Posterior vena cava (tissue), 2 donors: ENCODE measurements at regions not wholly inside any gene's neighbourhood (a gene's known extent, or its start where the extent isn't known, plus 50 kb on each side); places are given as distances from the start of the nearest gene placed in this dataset.
A peak's percentile ranks its signal among the peaks of the same experiment; 100 is the strongest.

Source experiments
- DNase-seq: peaks from one replicate; pipeline ENCODE4 v3.0.0-alpha.2; 2020; ENCODE audit warnings: low spot score
- intact Hi-C, 2 donors: fragments of 100-400 bp; cut with DNase I; formaldehyde crosslinking; loops; one replicate each; pipeline versions ENCODE4 v1.14.1 to v1.14.2; 2022 to 2023
- donor health status: DM: yes; HTN: yes; CAD: no.
- donor health status: DM: yes; HTN: yes; CAD: no.

GRCh38 chr18:22604390-22604985 lies 186.8 kb upstream of the CTAGE1 start:
- peak; percentile 91 for DNase-seq
- intact Hi-C loops, result no loop called here

- DNase-seq, result no peak
- intact Hi-C loops, result no loop called here
These were observed 187.3 kb upstream of the CTAGE1 start for GRCh38 chr18:22604986-22605421.

- intact Hi-C loops, result no loop called here
- no peak for DNase-seq
These were observed 188.0 kb upstream of the CTAGE1 start for GRCh38 chr18:22605736-22606135.

GRCh38 chr18:22606563-22607283 lies 189.0 kb upstream of the CTAGE1 start:
- intact Hi-C loops, result no loop called here
- peak; percentile 82 for DNase-seq

- DNase-seq, result no peak
- intact Hi-C loops, result no loop called here
These were observed 189.5 kb upstream of the CTAGE1 start for GRCh38 chr18:22607284-22607635.

GRCh38 chr18:22608847-22609246 lies 191.1 kb upstream of the CTAGE1 start:
- no peak for DNase-seq
- intact Hi-C loops, result no loop called here

GRCh38 chr18:22609642-22610041 lies 191.9 kb upstream of the CTAGE1 start:
- peak; percentile 90 for DNase-seq
- intact Hi-C loops, result no loop called here

GRCh38 chr18:22613058-22613690 lies 195.5 kb upstream of the CTAGE1 start:
- no peak for DNase-seq
- intact Hi-C loops, result no loop called here

GRCh38 chr18:22613788-22614187 lies 196.1 kb upstream of the CTAGE1 start:
- intact Hi-C loops, result no loop called here
- no peak for DNase-seq

- intact Hi-C loops, result no loop called here
- DNase-seq, result no peak
These were observed 205.8 kb upstream of the CTAGE1 start for GRCh38 chr18:22623513-22623912.

- DNase-seq, result no peak
- intact Hi-C loops, result no loop called here
These were observed 206.5 kb upstream of the CTAGE1 start for GRCh38 chr18:22624176-22624575.

- intact Hi-C loops, result no loop called here
- DNase-seq, result no peak
These were observed 207.7 kb upstream of the CTAGE1 start for GRCh38 chr18:22625406-22625805.

GRCh38 chr18:22626771-22627170 lies 209.1 kb upstream of the CTAGE1 start:
- intact Hi-C loops, result no loop called here
- no peak for DNase-seq

GRCh38 chr18:22627506-22627905 lies 209.8 kb upstream of the CTAGE1 start:
- DNase-seq, result no peak
- intact Hi-C loops, result no loop called here

GRCh38 chr18:22628795-22629510 lies 211.2 kb upstream of the CTAGE1 start:
- DNase-seq, result no peak
- intact Hi-C loops, result no loop called here

GRCh38 chr18:22630980-22631379 lies 213.3 kb upstream of the CTAGE1 start:
- no peak for DNase-seq
- intact Hi-C loops, result no loop called here

GRCh38 chr18:22632191-22632590 lies 214.5 kb upstream of the CTAGE1 start:
- DNase-seq, result no peak
- intact Hi-C loops, result no loop called here

- no peak for DNase-seq
- intact Hi-C loops, result no loop called here
These were observed 216.7 kb upstream of the CTAGE1 start for GRCh38 chr18:22634464-22634863.

- intact Hi-C loops, result no loop called here
- DNase-seq, result no peak
These were observed 220.1 kb upstream of the CTAGE1 start for GRCh38 chr18:22637787-22638186.

- intact Hi-C loops, result no loop called here
- no peak for DNase-seq
These were observed 221.3 kb upstream of the CTAGE1 start for GRCh38 chr18:22639026-22639463.
